GM20431 (cell line): ENCODE measurements at regions not wholly inside any gene's neighbourhood (a gene's known extent, or its start where the extent isn't known, plus 50 kb on each side); places are given as distances from the start of the nearest gene placed in this dataset.

ENCODE experiments used
- in situ Hi-C: fragments of 300-500 bp; cut with MseI, MboI; formaldehyde crosslinking; loops from one replicate; pipeline ENCODE4 v1.15.0; 2020; ENCODE audit warnings: low sequenced_read_pairs; ENCODE audit not compliant: unreplicated experiment

- in situ Hi-C loops: no loop called here
These were observed 219.7 kb upstream of the EPHA4 start for GRCh38 chr2:221791844-221792243.

DNA sequence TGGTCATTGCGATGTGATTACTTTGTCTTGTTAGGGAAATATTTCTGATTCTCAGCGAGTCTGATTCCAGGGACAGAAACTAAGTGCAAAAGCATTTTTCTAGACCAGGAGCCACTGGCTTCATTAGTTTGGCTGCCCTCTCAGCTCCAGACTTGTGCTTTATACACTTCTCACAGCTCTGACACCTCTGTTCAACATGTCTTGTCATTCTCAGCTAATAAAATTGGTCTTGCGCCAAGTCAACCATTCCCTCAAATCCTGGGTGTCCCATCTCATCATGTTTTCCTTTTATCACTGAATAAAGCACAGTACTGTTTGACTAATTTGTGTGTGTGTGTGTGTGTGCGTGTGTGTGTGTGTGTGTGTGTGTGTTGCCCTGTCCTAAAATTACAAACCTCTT is 215.5 kb upstream of the EPHA4 start:
- in situ Hi-C loops: no loop called here

DNA sequence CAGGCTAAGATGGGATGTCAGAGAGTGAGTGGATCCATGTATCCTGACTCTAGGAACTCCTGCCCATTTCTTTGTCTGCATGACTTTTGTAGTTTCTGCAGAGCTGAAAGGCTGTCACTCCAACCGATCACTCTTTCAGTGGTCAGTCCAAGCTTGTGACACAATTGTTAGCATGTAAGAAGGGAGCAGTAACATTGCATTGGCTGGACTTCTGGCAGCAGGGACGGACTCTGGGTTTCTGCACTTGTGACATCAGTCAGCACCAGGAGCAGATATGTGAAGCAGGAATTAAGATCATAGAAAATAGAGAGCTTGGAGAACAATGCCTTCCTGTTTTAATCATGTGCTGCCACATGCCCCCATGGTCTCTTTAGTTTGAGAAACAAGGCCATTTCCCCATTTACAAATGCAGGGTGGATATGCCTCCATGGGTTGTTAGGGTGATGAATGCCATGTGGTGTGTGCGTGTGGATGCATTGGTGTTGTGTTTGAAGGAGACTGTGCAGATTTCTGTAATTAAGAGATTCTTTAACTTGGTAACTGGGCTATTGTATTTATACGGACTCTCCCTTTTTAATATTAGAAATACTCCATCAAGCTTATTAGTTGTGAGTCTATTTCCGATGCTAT is 214.3 kb upstream of the EPHA4 start:
- in situ Hi-C loops: no loop called here

DNA sequence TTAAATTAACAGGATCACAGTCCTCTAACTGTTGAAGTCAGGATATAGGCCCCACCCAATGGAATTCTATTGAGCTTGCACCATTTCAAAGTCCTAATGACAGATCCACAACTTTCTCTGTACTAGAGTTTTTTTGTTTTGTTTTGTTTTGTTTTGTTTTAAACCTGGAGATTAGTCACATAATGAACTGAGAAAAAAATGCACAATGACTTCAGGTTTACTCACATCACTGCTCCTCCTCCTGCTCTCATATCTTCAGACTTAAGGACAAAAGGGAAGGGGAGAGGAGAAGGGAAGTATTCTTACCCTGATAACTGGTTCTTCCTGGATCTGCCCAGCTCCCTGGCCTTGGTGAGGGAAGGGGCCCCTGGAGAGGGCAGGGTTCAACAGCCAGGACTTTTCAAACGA is 208.2 kb upstream of the EPHA4 start:
- in situ Hi-C loops: no loop called here

GRCh38 chr2:221779614-221780067 is 207.5 kb upstream of the EPHA4 start:
- in situ Hi-C loops: no loop called here

- in situ Hi-C loops: no loop called here
These were observed 205.9 kb upstream of the EPHA4 start for GRCh38 chr2:221778025-221778424.

GRCh38 chr2:221777119-221777518 is 205.0 kb upstream of the EPHA4 start:
- in situ Hi-C loops: no loop called here

- in situ Hi-C loops: no loop called here
These were observed 203.0 kb upstream of the EPHA4 start for GRCh38 chr2:221775096-221775495.

DNA sequence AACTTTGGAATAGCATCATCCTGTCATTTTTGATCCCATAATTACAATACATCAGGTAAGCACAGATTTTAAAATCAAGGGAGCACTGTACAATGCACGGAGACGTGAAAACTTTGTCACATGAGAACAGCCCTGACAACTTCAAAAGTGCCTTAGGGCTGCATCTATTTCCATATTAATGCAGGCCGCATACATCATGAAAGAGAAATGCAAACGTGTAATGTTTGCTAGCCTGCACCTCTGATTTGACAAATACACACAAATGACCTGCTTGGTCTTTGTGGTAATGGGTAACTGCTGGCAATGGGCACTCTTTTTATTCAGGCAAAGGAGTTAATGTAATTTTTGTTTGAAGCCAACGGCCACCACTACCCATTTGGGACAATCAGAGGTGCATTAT is 202.0 kb upstream of the EPHA4 start:
- in situ Hi-C loops: no loop called here

DNA sequence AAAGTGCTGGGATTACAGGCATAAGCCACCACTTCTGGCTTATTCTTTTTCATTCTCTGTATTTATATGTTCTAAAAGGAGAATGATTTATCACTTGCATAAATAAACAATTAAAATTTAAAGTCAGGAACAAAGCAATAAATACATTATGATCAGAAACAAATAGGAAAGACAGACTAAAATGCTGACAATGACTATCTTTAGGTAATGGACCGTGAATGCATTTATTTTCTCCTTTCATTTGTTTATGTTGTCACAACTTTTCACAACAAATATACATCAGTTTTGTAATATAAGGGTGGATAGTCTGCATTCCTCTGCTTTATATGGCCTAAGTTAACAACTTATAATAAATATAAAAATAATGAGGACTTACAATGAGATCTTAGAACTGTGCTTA is 199.2 kb upstream of the EPHA4 start:
- in situ Hi-C loops: no loop called here

DNA sequence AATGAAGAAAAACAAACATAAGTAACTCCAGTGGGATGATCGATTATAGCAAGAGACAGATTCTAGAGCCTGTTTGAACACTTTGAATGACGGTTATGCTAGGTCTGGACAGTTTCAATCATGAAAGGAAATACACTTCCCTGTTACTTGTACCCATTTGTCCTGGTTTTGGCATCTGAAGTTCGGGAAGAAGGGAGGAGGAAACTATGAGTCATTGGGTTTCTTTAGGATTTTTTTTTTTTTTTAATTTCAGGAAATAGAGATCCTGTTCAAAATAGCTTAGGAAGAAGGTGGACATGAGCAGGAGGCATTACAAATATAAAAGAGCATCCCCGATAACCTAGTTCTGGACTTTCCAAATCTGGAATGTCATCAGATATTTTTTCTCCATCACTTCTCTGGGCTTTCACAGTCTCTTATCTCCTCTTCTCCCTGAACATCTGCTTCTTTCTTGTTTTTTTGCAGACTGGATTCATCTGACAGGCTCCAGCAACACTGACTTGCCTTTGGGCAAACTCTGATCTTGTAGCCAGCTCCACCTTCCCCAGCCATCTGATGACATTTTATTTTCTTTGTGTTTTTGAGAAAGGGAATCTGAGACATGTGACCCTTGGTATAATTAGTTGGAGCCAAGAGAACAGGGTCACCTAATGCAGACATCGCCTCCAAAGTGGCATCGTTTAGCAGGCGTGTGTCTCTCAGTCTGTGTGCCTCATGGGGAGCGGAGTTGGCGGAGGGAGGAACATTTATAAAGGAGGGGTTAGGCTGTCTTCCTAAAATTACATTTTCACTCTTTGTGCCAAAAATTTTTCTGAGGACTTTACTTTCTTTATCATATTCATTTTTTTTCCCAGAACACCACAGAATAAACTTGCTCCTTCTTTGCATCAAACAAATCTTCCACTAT is 195.3 kb upstream of the EPHA4 start:
- in situ Hi-C loops: no loop called here

DNA sequence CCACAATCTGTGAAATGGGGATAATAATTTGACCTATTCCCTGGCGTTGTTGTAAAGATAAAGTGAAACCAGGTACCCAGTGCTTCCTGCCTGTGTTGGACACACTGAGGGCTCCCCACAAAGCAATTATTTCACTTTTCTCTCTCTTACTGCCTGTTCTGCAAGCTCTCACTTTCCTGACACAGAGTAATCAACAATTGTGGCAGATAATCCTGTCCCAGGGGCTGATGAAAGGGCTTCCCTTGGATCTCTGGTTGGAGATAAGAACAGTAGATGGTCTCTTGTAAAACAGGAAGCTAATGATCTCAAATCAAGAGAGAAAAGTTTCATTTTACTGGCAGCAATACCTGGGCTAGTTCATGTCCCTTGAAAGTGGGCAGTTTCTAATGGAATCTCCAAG is 190.4 kb upstream of the EPHA4 start:
- in situ Hi-C loops: no loop called here

GRCh38 chr2:221761260-221761659 is 189.2 kb upstream of the EPHA4 start:
- in situ Hi-C loops: no loop called here

DNA sequence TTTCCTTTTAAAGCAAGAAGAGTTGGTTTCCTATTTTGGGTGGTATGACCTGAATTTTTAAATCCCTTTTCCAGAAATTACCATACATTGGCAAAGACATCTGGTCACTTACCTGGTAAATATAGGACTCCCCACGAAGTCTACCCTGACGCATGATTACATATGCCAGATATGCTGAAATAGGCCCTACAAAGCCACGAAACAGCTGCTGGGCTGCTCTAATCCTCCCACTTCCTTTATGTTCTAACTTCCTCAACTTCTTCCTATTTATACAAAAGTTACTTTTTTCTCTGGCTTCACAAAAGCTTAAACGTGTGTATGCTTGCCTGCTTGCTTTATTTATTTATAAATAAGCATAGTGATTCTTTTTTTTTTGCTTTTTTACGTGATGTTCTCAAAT is 186.0 kb upstream of the EPHA4 start:
- in situ Hi-C loops: no loop called here

GRCh38 chr2:221753401-221753800 is 181.3 kb upstream of the EPHA4 start:
- in situ Hi-C loops: no loop called here

GRCh38 chr2:221752781-221753180 is 180.7 kb upstream of the EPHA4 start:
- in situ Hi-C loops: no loop called here

- in situ Hi-C loops: no loop called here
These were observed 178.2 kb upstream of the EPHA4 start for GRCh38 chr2:221750316-221750715.

GRCh38 chr2:221747289-221747972 is 175.3 kb upstream of the EPHA4 start:
- in situ Hi-C loops: no loop called here

DNA sequence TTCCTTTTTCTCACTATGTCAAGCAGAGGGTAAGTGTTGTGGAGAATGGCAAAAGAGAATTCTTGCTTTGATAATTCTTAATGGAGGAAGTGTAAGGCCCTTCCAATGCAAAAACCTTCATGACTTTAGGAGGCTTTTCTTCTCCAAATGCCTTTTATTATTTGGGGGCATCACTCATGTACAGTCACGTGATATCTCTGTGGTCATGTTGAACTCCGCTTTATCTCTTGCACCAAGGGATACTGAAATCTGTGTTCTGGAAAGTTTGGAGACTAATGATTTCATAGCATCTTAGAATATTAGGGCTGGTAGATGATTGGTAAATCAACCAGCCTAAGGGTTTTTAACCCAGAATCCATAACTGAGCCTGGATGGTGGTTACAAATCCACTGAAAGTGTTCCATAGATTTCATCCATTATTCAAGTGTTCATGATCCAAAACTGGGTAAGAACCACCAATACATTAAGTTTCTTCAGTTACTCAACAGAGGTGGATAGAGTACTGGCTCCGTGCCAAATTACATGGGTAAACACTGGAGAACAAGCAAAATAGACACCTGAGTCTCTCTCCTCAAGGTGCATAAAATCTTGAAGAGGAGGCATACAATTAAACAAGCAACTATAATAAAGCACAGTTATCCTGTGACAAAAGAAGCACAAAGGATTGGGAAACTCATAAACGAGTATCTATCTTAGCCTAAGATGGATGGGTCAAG is 169.6 kb upstream of the EPHA4 start:
- in situ Hi-C loops: no loop called here

DNA sequence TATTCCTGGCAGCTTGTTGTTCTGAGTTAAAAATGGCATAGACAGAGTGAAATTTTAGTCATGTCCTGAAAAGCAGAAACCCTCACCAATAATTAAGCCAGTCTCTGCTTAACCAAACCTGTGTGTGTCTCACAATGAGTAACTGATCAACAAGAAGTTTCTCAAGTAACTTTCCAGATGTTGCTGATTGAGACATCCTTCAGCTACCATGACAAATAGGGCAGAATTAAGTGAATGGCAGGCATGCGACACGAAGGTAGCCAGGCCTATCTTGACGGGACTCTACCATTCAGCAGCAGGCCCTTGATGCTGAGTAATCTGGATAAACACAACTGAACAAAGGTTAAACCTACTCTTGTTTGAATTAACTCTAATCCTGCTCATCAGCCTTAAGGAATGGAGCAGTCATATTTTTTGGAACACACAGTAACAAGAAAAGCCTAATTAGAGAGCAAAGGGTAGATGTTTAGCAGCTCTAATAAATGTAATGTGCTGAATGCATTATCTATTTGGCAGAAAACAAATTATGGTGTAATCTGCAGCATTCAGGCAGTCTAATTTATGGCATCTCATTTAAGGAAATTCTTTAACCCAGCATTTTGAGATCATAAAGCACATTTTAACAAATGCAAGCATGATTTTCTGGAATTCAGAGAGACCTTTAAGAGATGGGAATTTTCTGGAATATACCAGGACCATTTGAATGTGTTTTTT is 159.5 kb upstream of the EPHA4 start:
- in situ Hi-C loops: no loop called here
